A673 (cell line): ENCODE measurements at regions not wholly inside any gene's neighbourhood (a gene's known extent, or its start where the extent isn't known, plus 50 kb on each side); places are given as distances from the start of the nearest gene placed in this dataset.

Experiments used
- BruUV-seq: library from RNA; stranded (reverse); fragments of 400-500 nt; replicated peaks from 2 replicates; lab custom pipeline; 2021; lab: Mats Ljungman, UMichigan
- CTCF ChIA-PET: fragments of 300-600 bp; sonication (Branson Sonifier 250); formaldehyde crosslinking; loops from one replicate; lab custom pipeline; 2022; ENCODE audit warnings: antibody characterized with exemption; lab: Charles Lee
- POLR2A ChIA-PET: fragments of 300-600 bp; sonication (Branson Sonifier 250); formaldehyde crosslinking; loops from one replicate; lab custom pipeline; 2022; ENCODE audit warnings: antibody characterized with exemption; ENCODE audit not compliant: low non-redundant PET; lab: Charles Lee
- DNase-seq: peaks from one replicate; pipeline ENCODE4 v3.0.0-alpha.2; 2015; ENCODE audit warnings: low spot score
- H3K27ac ChIP-seq: fragments of 200-600 bp; sonication (generic); 2 replicates; pipeline ENCODE4 v1.5.1; 2016; ENCODE audit warnings: mixed run types, low read depth, mild to moderate bottlenecking, mixed read lengths, antibody characterized with exemption, low read length; ENCODE audit not compliant: poor library complexity, severe bottlenecking
- H3K27me3 ChIP-seq: fragments of 200-600 bp; sonication (generic); replicated peaks from 2 replicates; pipeline ENCODE4 v1.6.1; 2017; ENCODE audit warnings: mixed run types, low read depth, mild to moderate bottlenecking, mixed read lengths, antibody characterized with exemption, low read length; ENCODE audit not compliant: insufficient read depth, poor library complexity
- H3K36me3 ChIP-seq: fragments of 200-600 bp; sonication (generic); 2 replicates; pipeline ENCODE4 v1.6.1; 2016; ENCODE audit warnings: mixed run types, mild to moderate bottlenecking, mixed read lengths, antibody characterized with exemption, low read length; ENCODE audit not compliant: insufficient read depth, poor library complexity, severe bottlenecking
- H3K4me1 ChIP-seq: fragments of 200-600 bp; sonication (generic); 2 replicates; pipeline ENCODE4 v1.6.1; 2017; ENCODE audit warnings: mixed run types, mild to moderate bottlenecking, mixed read lengths, antibody characterized with exemption, low read length; ENCODE audit not compliant: insufficient read depth, poor library complexity, severe bottlenecking
- H3K4me3 ChIP-seq: fragments of 200-600 bp; sonication (generic); 2 replicates; pipeline ENCODE4 v1.5.1; 2016; ENCODE audit warnings: low read depth, mixed run types, mild to moderate bottlenecking, mixed read lengths, low read length; ENCODE audit not compliant: poor library complexity, severe bottlenecking
- H3K9me3 ChIP-seq: fragments of 200-600 bp; sonication (generic); 2 replicates; pipeline ENCODE4 v1.6.1; 2016; ENCODE audit warnings: mixed run types, low read depth, mild to moderate bottlenecking, mixed read lengths, antibody characterized with exemption, low read length; ENCODE audit not compliant: poor library complexity, severe bottlenecking
- EZH2 ChIP-seq: fragments of 200-600 bp; sonication (generic); IDR thresholded peaks from 2 replicates; pipeline ENCODE4 v1.6.1; 2017; ENCODE audit warnings: borderline replicate concordance, low read depth, mild to moderate bottlenecking, mixed read lengths, antibody characterized with exemption, low read length; ENCODE audit not compliant: poor library complexity, severe bottlenecking
- intact Hi-C: fragments of 100-400 bp; cut with micrococcal nuclease; formaldehyde crosslinking; loops from one replicate; pipeline ENCODE4 v1.10.0; 2022; ENCODE audit not compliant: unreplicated experiment
- TF ChIP-seq, protein P1 (sequence below): fragments of 300-800, 200-600 bp; sonication (generic); conservative IDR thresholded peaks from 2 replicates; pipeline ENCODE4 v1.5.1; 2017; ENCODE audit warnings: low read depth, mild to moderate bottlenecking, antibody characterized with exemption, low read length, moderate library complexity, mixed read lengths

DNA sequence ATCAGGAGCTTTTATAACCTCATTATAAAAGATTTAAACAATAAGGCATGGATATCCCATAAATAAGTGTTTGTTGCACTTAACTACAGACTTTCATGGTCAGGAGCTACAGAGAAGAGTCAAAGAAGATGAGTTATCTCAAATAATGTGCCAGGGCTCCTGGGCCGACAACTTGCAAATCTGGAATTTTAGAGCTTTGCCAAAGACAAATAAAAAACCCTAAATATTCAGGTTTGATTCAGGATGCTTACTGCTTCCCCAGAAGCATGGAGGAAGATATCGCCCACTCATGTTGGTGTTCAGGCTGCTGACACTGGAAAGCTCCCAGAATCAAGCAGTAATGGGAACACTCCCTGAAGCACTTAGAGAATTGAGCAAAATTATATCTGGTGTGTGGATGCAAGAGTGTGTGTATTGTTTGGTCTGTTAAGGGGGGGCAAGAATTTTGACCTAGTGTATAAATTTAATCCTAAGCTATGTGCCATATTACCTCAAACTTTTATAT is 176.9 kb upstream of the ESRRG start:
- Histone ChIP-seq H3K4me3 (no peak overlapping the region), H3K27me3 (peaks cover 8% of the 10 kb centered on the region), H3K4me1 (no peaks in the 10 kb centered on the region), H3K9me3 (no peaks in the 10 kb centered on the region), H3K36me3 (no peaks in the 10 kb centered on the region), H3K27ac (no peak overlapping the region)
- TF ChIP-seq, protein P1, sequence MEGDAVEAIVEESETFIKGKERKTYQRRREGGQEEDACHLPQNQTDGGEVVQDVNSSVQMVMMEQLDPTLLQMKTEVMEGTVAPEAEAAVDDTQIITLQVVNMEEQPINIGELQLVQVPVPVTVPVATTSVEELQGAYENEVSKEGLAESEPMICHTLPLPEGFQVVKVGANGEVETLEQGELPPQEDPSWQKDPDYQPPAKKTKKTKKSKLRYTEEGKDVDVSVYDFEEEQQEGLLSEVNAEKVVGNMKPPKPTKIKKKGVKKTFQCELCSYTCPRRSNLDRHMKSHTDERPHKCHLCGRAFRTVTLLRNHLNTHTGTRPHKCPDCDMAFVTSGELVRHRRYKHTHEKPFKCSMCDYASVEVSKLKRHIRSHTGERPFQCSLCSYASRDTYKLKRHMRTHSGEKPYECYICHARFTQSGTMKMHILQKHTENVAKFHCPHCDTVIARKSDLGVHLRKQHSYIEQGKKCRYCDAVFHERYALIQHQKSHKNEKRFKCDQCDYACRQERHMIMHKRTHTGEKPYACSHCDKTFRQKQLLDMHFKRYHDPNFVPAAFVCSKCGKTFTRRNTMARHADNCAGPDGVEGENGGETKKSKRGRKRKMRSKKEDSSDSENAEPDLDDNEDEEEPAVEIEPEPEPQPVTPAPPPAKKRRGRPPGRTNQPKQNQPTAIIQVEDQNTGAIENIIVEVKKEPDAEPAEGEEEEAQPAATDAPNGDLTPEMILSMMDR = no peak
- TF ChIP-seq EZH2 = no peak
- ChIA-PET POLR2A (no interaction called here), CTCF (no interaction called here)
- no peak for DNase-seq
- intact Hi-C loops = no loop called here
- BruUV-seq = no TSS peak

- H3K4me3 ChIP-seq = no peak overlapping the region
- TF ChIP-seq, protein P1 = no peak
- TF ChIP-seq EZH2 = no peak
- POLR2A ChIA-PET = no interaction called here
- H3K4me1 ChIP-seq = no peaks in the 10 kb centered on the region
- intact Hi-C loops = no loop called here
- peaks cover 11% of the 10 kb centered on the region for H3K27me3 ChIP-seq
- no peak for DNase-seq
- CTCF ChIA-PET = no interaction called here
- H3K9me3 ChIP-seq = no peaks in the 10 kb centered on the region
- H3K27ac ChIP-seq = no peak overlapping the region
- no peaks in the 10 kb centered on the region for H3K36me3 ChIP-seq
- no TSS peak for BruUV-seq
These were observed 175.6 kb upstream of the ESRRG start for GRCh38 chr1:216898801-216899200.

DNA sequence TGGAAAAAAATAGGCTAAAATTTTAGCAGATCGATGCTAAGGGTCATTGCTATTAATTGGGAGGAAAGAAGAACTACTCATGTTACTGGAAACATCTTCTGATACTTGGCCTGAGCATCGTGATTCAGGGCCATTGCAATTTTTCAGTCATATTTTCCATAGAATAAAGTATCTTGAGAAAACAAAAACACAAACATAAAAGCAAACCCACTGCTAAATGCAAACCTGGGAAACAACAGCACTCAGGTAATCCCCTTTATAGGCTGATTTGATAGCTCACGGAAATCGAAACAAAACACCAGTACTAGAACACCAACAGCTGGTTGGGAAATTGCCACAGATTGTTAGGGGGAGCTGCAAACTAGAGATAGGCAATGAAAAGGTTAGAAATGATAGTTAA is 172.9 kb upstream of the ESRRG start:
- no TSS peak for BruUV-seq
- H3K27ac ChIP-seq = no peak overlapping the region
- DNase-seq = no peak
- intact Hi-C loops = no loop called here
- H3K4me1 ChIP-seq = no peaks in the 10 kb centered on the region
- H3K4me3 ChIP-seq = no peak overlapping the region
- H3K36me3 ChIP-seq = no peaks in the 10 kb centered on the region
- no peaks in the 10 kb centered on the region for H3K9me3 ChIP-seq
- TF ChIP-seq, protein P1 = no peak
- no peak for TF ChIP-seq EZH2
- POLR2A ChIA-PET = no interaction called here
- H3K27me3 ChIP-seq = peaks cover 19% of the 10 kb centered on the region
- CTCF ChIA-PET = no interaction called here
